Astrocyte (in vitro differentiated cells and primary cell): ENCODE measurements at regions not wholly inside any gene's neighbourhood (a gene's known extent, or its start where the extent isn't known, plus 50 kb on each side); places are given as distances from the start of the nearest gene placed in this dataset.

Experiments used
- CTCF ChIP-seq: IDR thresholded peaks from 2 replicates; pipeline ENCODE4 v1.5.1; 2011; ENCODE audit warnings: low read depth, mild to moderate bottlenecking, inconsistent platforms, low read length, moderate library complexity; ENCODE audit not compliant: insufficient read depth
- EZH2 ChIP-seq: IDR thresholded peaks from 2 replicates; pipeline ENCODE4 v1.6.1; 2012; ENCODE audit warnings: mild to moderate bottlenecking, low read length, inconsistent platforms; ENCODE audit not compliant: insufficient read depth

DNA sequence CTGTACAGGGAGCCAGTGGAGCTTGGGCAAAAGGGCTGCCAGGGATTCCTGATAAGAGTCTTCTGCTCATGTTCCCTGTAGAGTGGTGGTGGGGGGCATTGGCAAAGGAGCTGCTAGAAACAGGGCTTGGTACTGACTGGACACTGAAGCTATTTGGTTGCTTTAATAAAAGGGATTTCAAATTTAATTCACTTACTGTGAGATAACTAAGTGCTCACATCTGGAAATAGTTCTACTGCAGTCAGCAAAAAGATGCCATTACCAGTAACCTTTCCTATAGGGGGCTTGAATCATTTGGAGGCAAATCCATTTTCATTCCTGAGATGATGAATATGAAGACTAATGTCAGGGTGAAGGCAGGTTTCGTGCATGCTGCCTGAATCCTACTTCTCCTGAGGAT is 94.3 kb upstream of the DOCK10 start:
- TF ChIP-seq CTCF (no peak), EZH2 (no peak)
